Erythroblast (primary cell): ENCODE measurements at regions not wholly inside any gene's neighbourhood (a gene's known extent, or its start where the extent isn't known, plus 50 kb on each side); places are given as distances from the start of the nearest gene placed in this dataset.

ENCODE experiments used
- GATA1 ChIP-seq: IDR thresholded peaks from 2 replicates; pipeline ENCODE4 v1.6.1; 2011; ENCODE audit warnings: low read depth, mild to moderate bottlenecking, control low read depth, low read length, moderate library complexity
- POLR2A ChIP-seq: IDR thresholded peaks from 2 replicates; pipeline ENCODE4 v1.6.1; 2011; ENCODE audit warnings: mild to moderate bottlenecking, low read length

DNA sequence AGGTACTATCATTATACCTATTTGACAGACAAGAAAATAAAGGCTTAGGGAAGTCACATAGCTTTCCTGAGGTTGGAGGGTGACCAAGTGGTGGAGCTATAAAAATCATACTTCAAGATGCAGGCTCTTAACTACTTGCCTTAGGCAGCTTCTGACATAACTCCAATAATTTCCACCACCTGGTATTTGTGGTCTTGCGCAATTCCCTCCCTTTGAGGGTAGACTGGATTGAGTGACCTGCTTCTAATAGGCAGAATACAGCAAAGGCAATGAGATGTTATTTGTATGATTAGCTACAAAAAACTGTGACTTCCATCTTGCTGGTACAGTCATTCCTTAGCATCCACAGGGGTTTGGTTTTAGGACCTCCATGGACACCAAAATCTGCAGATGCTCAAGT, 385.5 kb downstream of the TMEM114 start:
- TF ChIP-seq POLR2A (no peak), GATA1 (no peak)
